ENCODE measurements at regions not wholly inside any gene's neighbourhood (a gene's known extent, or its start where the extent isn't known, plus 50 kb on each side); places are given as distances from the start of the nearest gene placed in this dataset.
A peak's percentile ranks its signal among the peaks of the same experiment; 100 is the strongest.

DNA sequence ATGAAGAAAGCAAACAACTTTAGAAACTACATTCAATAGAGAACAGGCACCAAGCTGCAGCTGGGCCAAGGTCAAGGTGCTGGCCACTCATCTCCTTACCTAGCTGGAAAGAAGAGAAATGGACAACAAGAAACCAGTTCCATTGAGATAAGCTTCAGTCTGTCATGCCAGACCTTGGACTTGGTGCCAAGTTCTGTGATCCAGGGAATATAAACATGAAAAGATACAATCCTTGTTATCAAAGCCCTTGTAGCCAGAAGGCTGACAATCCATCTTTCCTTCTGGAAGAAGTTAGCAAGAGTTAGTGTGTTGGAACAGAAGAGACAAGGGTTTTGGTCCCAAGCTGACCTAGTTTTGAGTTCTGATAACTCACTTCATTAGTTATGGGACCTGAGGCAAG is 227.5 kb downstream of the ACTL7B start:
- H3K79me2 ChIP-seq (ENCODE audit: low read length), result no peaks in the 10 kb centered on the region
- ChIA-PET POLR2A (ENCODE audit: unreplicated experiment) (no interaction called here), CTCF (no interaction called here)
- no peaks in the 10 kb centered on the region for H3K36me3 ChIP-seq (ENCODE audit: low read depth, low read length)
- BruUV-seq (replicated peaks), result no TSS peak
- H3K4me1 ChIP-seq (ENCODE audit: insufficient read depth, low read length), result no peaks in the 10 kb centered on the region
- no peaks in the 10 kb centered on the region for H4K20me1 ChIP-seq (ENCODE audit: low read length)
- H3K27ac ChIP-seq (ENCODE audit: low read length), result no peak overlapping the region
- TF ChIP-seq EZH2 (IDR thresholded peaks at IDR 0.05; ENCODE audit: low read length, unreplicated experiment) (no peak), EZH2phosphoT487 (IDR thresholded peaks at IDR 0.05; ENCODE audit: borderline replicate concordance, low read length) (no peak)
- TF ChIP-seq, protein P1, sequence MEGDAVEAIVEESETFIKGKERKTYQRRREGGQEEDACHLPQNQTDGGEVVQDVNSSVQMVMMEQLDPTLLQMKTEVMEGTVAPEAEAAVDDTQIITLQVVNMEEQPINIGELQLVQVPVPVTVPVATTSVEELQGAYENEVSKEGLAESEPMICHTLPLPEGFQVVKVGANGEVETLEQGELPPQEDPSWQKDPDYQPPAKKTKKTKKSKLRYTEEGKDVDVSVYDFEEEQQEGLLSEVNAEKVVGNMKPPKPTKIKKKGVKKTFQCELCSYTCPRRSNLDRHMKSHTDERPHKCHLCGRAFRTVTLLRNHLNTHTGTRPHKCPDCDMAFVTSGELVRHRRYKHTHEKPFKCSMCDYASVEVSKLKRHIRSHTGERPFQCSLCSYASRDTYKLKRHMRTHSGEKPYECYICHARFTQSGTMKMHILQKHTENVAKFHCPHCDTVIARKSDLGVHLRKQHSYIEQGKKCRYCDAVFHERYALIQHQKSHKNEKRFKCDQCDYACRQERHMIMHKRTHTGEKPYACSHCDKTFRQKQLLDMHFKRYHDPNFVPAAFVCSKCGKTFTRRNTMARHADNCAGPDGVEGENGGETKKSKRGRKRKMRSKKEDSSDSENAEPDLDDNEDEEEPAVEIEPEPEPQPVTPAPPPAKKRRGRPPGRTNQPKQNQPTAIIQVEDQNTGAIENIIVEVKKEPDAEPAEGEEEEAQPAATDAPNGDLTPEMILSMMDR (conservative IDR thresholded peaks at IDR 0.05; ENCODE audit: low read depth, low read length), result no peak
- no peaks in the 10 kb centered on the region for H3F3A ChIP-seq (ENCODE audit: low read length, unreplicated experiment)
- no peak overlapping the region for H3K4me3 ChIP-seq (ENCODE audit: low read length)
- intact Hi-C loops (cut with micrococcal nuclease), result no loop called here
- ATAC-seq, result no peak
- no peak overlapping the region for H2AFZ ChIP-seq (ENCODE audit: low read length)
- no peak overlapping the region for H3K9ac ChIP-seq (ENCODE audit: low read length)
- no peaks in the 10 kb centered on the region for H3K9me2 ChIP-seq (replicated peaks; ENCODE audit: low read length)
- no peak for DNase-seq
- no peaks in the 10 kb centered on the region for H3K9me3 ChIP-seq (ENCODE audit: low read length)
- H3K4me2 ChIP-seq (ENCODE audit: low read length), result no peak overlapping the region
- no peaks in the 10 kb centered on the region for H3K27me3 ChIP-seq (ENCODE audit: low read length)

DNA sequence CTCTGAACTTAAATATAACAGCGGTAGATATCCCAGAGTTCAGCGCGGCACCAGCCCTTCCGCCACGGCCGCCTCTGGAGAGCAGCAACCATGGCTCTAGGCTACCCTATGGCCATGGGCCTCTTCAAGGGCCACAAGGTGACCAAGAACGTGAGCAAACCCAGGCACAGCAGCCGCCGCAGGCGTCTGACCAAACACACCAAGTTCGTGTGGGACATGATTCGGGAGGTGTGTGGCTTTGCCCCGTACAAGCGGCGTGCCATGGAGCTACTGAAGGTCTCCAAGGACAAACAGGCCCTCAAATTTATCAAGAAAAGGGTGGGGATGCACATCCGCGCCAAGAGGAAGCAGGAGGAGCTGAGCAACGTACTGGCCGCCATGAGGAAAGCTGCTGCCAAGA is 229.0 kb downstream of the ACTL7B start:
- no peaks in the 10 kb centered on the region for H3K9me2 ChIP-seq (replicated peaks; ENCODE audit: low read length)
- no peak overlapping the region for H3K27ac ChIP-seq (ENCODE audit: low read length)
- H3K4me2 ChIP-seq (ENCODE audit: low read length), result no peak overlapping the region
- no peak overlapping the region for H3K4me3 ChIP-seq (ENCODE audit: low read length)
- no peaks in the 10 kb centered on the region for H3F3A ChIP-seq (ENCODE audit: low read length, unreplicated experiment)
- ATAC-seq, result no peak
- no peaks in the 10 kb centered on the region for H3K36me3 ChIP-seq (ENCODE audit: low read depth, low read length)
- ChIA-PET POLR2A (ENCODE audit: unreplicated experiment) (no interaction called here), CTCF (no interaction called here)
- H3K4me1 ChIP-seq (ENCODE audit: insufficient read depth, low read length), result peaks cover 7% of the 10 kb centered on the region
- BruUV-seq (replicated peaks), result no TSS peak
- no peak for DNase-seq
- H2AFZ ChIP-seq (ENCODE audit: low read length), result no peak overlapping the region
- TF ChIP-seq, protein P1 (conservative IDR thresholded peaks at IDR 0.05; ENCODE audit: low read depth, low read length), result no peak
- TF ChIP-seq EZH2phosphoT487 (IDR thresholded peaks at IDR 0.05; ENCODE audit: borderline replicate concordance, low read length) (no peak), EZH2 (IDR thresholded peaks at IDR 0.05; ENCODE audit: low read length, unreplicated experiment) (no peak)
- H3K27me3 ChIP-seq (ENCODE audit: low read length), result no peaks in the 10 kb centered on the region
- intact Hi-C loops (cut with micrococcal nuclease), result no loop called here
- no peak overlapping the region for H3K9ac ChIP-seq (ENCODE audit: low read length)
- H4K20me1 ChIP-seq (ENCODE audit: low read length), result no peaks in the 10 kb centered on the region
- no peaks in the 10 kb centered on the region for H3K9me3 ChIP-seq (ENCODE audit: low read length)
- no peaks in the 10 kb centered on the region for H3K79me2 ChIP-seq (ENCODE audit: low read length)

DNA sequence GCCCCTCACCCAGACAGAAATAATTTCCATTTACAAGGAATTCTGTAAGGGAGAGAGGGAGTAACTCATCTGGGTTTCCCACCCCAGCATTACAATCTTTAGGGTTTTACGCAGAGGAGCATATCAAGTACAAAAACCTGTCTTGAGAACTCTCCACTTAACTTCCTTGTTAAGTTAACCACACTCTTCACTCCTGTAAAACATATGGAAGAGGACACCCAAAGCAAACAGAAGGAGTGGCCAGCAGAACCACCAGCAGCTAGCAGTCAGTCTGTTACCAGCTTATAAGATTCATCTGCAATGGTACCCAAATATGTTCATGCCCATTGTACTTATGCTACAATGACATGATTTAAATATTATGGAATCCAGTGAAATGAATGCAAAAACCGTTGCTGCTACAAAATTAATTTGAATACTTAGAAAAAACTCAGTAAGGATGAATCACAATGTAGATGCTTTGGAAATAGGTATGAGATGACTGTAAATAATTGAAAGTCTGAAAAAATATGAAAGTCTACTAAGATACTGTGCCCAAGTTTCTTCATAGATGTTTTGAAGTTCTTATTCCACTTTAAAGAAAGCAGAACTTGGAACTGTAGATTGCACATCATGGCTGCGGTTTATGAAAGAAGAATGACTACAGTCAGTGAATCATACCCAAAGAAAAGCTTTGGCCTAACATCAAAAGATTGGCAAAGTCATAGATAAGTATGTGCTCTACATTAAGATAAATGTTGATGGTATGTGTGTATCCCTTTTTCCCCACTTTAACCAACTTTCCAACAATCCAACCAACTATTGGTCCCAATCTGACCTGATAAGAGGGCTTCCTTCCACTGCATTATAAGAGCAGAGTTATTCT is 233.6 kb downstream of the ACTL7B start:
- BruUV-seq (replicated peaks), result no TSS peak
- peak; percentile 67 for DNase-seq
- ATAC-seq, result no peak
- intact Hi-C loops (cut with micrococcal nuclease), result no loop called here
- H3K9me2 ChIP-seq (replicated peaks; ENCODE audit: low read length), result no peaks in the 10 kb centered on the region
- no peaks in the 10 kb centered on the region for H3K9me3 ChIP-seq (ENCODE audit: low read length)
- H3K36me3 ChIP-seq (ENCODE audit: low read depth, low read length), result no peaks in the 10 kb centered on the region
- H3K9ac ChIP-seq (ENCODE audit: low read length), result no peak overlapping the region
- ChIA-PET POLR2A (ENCODE audit: unreplicated experiment) (no interaction called here), CTCF (no interaction called here)
- no peaks in the 10 kb centered on the region for H3K79me2 ChIP-seq (ENCODE audit: low read length)
- H4K20me1 ChIP-seq (ENCODE audit: low read length), result no peaks in the 10 kb centered on the region
- no peak overlapping the region for H2AFZ ChIP-seq (ENCODE audit: low read length)
- H3K27me3 ChIP-seq (ENCODE audit: low read length), result no peaks in the 10 kb centered on the region
- H3K4me3 ChIP-seq (ENCODE audit: low read length), result no peak overlapping the region
- H3K27ac ChIP-seq (ENCODE audit: low read length), result no peak overlapping the region
- H3F3A ChIP-seq (ENCODE audit: low read length, unreplicated experiment), result no peaks in the 10 kb centered on the region
- peak overlapping the region; percentile 19 for H3K4me2 ChIP-seq (ENCODE audit: low read length)
- peaks cover 7% of the 10 kb centered on the region for H3K4me1 ChIP-seq (ENCODE audit: insufficient read depth, low read length)
- TF ChIP-seq EZH2phosphoT487 (IDR thresholded peaks at IDR 0.05; ENCODE audit: borderline replicate concordance, low read length) (no peak), EZH2 (IDR thresholded peaks at IDR 0.05; ENCODE audit: low read length, unreplicated experiment) (no peak)
- TF ChIP-seq, protein P1 (conservative IDR thresholded peaks at IDR 0.05; ENCODE audit: low read depth, low read length), result no peak
